PC-3 (cell line): ENCODE measurements at regions not wholly inside any gene's neighbourhood (a gene's known extent, or its start where the extent isn't known, plus 50 kb on each side); places are given as distances from the start of the nearest gene placed in this dataset.

Experiments
- ATAC-seq: fragments of 200-7000 bp; cut with Tn5 transposase; 2 replicates; pipeline ENCODE4 v1.9.1; 2020; ENCODE audit warnings: mild to moderate bottlenecking, moderate library complexity
- BruUV-seq: library from RNA; stranded (reverse); fragments of 400-500 nt; replicated peaks from 2 replicates; lab custom pipeline; 2021; lab: Mats Ljungman, UMichigan
- CTCF ChIA-PET: fragments of 300-600 bp; sonication (Branson Sonifier 250); formaldehyde crosslinking; loops from one replicate; lab custom pipeline; 2022; ENCODE audit warnings: antibody characterized with exemption; lab: Charles Lee
- POLR2A ChIA-PET: fragments of 300-600 bp; sonication (Branson Sonifier 250); formaldehyde crosslinking; loops from one replicate; lab custom pipeline; 2022; ENCODE audit warnings: antibody characterized with exemption; ENCODE audit not compliant: unreplicated experiment; lab: Charles Lee
- DNase-seq: peaks from one replicate; pipeline ENCODE4 v3.0.0-alpha.2; 2015
- H2AFZ ChIP-seq: fragments of 300-600 bp; sonication (generic); 2 replicates; pipeline ENCODE4 v1.6.0; 2016; ENCODE audit warnings: antibody characterized with exemption, low read length
- H3F3A ChIP-seq: fragments of 300-600 bp; sonication (generic); one replicate; pipeline ENCODE4 v1.6.0; 2017; ENCODE audit warnings: antibody characterized with exemption, low read length, control low read depth, mild to moderate bottlenecking; ENCODE audit not compliant: unreplicated experiment
- H3K27ac ChIP-seq: fragments of 300-600 bp; sonication (generic); 2 replicates; pipeline ENCODE4 v1.5.1; 2016; ENCODE audit warnings: mild to moderate bottlenecking, low read length
- H3K27me3 ChIP-seq: fragments of 300-600 bp; sonication (generic); 2 replicates; pipeline ENCODE4 v1.6.1; 2016; ENCODE audit warnings: low read length, mixed read lengths
- H3K36me3 ChIP-seq: fragments of 300-600 bp; sonication (generic); 2 replicates; pipeline ENCODE4 v1.6.1; 2016; ENCODE audit warnings: low read depth, mixed run types, low read length, mixed read lengths
- H3K4me1 ChIP-seq: fragments of 300-600 bp; sonication (generic); 2 replicates; pipeline ENCODE4 v1.5.1; 2016; ENCODE audit warnings: low read length; ENCODE audit not compliant: insufficient read depth
- H3K4me2 ChIP-seq: fragments of 300-600 bp; sonication (generic); 2 replicates; pipeline ENCODE4 v1.6.0; 2016; ENCODE audit warnings: low read length
- H3K4me3 ChIP-seq: fragments of 300-600 bp; sonication (generic); 2 replicates; pipeline ENCODE4 v1.5.1; 2016; ENCODE audit warnings: mild to moderate bottlenecking, low read length, mixed read lengths
- H3K79me2 ChIP-seq: fragments of 300-600 bp; sonication (generic); 2 replicates; pipeline ENCODE4 v1.6.1; 2017; ENCODE audit warnings: low read length, mixed read lengths
- H3K9ac ChIP-seq: fragments of 300-600 bp; sonication (generic); 2 replicates; pipeline ENCODE4 v1.6.0; 2016; ENCODE audit warnings: mild to moderate bottlenecking, low read length
- H3K9me2 ChIP-seq: fragments of 300-600 bp; sonication (generic); replicated peaks from 2 replicates; pipeline ENCODE4 v1.6.1; 2016; ENCODE audit warnings: mixed run types, low read length, mixed read lengths
- H3K9me3 ChIP-seq: fragments of 300-600 bp; sonication (generic); 2 replicates; pipeline ENCODE4 v1.6.1; 2016; ENCODE audit warnings: low read length, mixed read lengths
- H4K20me1 ChIP-seq: fragments of 300-600 bp; sonication (generic); 2 replicates; pipeline ENCODE4 v1.6.1; 2016; ENCODE audit warnings: low read length, mixed read lengths
- CTCF ChIP-seq: fragments of 300-600 bp; sonication (generic); conservative IDR thresholded peaks from 2 replicates; pipeline ENCODE4 v1.5.1; 2017; ENCODE audit warnings: antibody characterized with exemption, low read depth, mild to moderate bottlenecking, low read length
- EZH2 ChIP-seq: fragments of 300-600 bp; sonication (generic); IDR thresholded peaks from one replicate; pipeline ENCODE4 v1.6.1; 2017; ENCODE audit warnings: antibody characterized with exemption, mild to moderate bottlenecking, low read length; ENCODE audit not compliant: unreplicated experiment
- EZH2phosphoT487 ChIP-seq: fragments of 300-600 bp; sonication (generic); IDR thresholded peaks from 2 replicates; pipeline ENCODE4 v1.6.1; 2018; ENCODE audit warnings: mild to moderate bottlenecking, antibody characterized with exemption, low read length, borderline replicate concordance
- intact Hi-C: fragments of 100-400 bp; cut with micrococcal nuclease; formaldehyde crosslinking; loops from 2 replicates; pipeline ENCODE4 v1.9.0; 2023

GRCh38 chr2:12333293-12333692 is 383.4 kb upstream of the TRIB2 start:
- no peak overlapping the region for H3K27ac ChIP-seq
- no peak for ATAC-seq
- intact Hi-C loops, result no loop called here
- TF ChIP-seq EZH2phosphoT487 (no peak), EZH2 (no peak), CTCF (no peak)
- ChIA-PET CTCF (no interaction called here), POLR2A (no interaction called here)
- H3K4me2 ChIP-seq, result no peak overlapping the region
- H3K27me3 ChIP-seq, result no peaks in the 10 kb centered on the region
- H4K20me1 ChIP-seq, result no peaks in the 10 kb centered on the region
- H3K9me3 ChIP-seq, result no peaks in the 10 kb centered on the region
- no peak overlapping the region for H2AFZ ChIP-seq
- no peak for DNase-seq
- H3K36me3 ChIP-seq, result no peaks in the 10 kb centered on the region
- H3K79me2 ChIP-seq, result no peaks in the 10 kb centered on the region
- peaks cover 24% of the 10 kb centered on the region for H3K4me1 ChIP-seq
- no peaks in the 10 kb centered on the region for H3K9me2 ChIP-seq
- no peak overlapping the region for H3K9ac ChIP-seq
- H3F3A ChIP-seq, result no peaks in the 10 kb centered on the region
- no TSS peak for BruUV-seq
- H3K4me3 ChIP-seq, result no peak overlapping the region

GRCh38 chr2:12334412-12334966 is 382.2 kb upstream of the TRIB2 start:
- H3K4me3 ChIP-seq, result no peak overlapping the region
- ATAC-seq, result peak; percentile 91
- CTCF ChIA-PET, result interaction anchor here (1.0 kb wide), 1 partner anchor 9 kb away, joined by 4 read pairs; no protein-coding TSS in a partner anchor

More at GRCh38 chr2:12334412-12334966, 382.2 kb upstream of the TRIB2 start:
- Histone ChIP-seq H3K4me1 (peaks cover 24% of the 10 kb centered on the region), H3K4me2 (peak overlapping the region; percentile 58), H3K9me2 (no peaks in the 10 kb centered on the region), H3K79me2 (no peaks in the 10 kb centered on the region), H3K36me3 (no peaks in the 10 kb centered on the region), H4K20me1 (no peaks in the 10 kb centered on the region), H3F3A (no peaks in the 10 kb centered on the region), H2AFZ (peak overlapping the region; percentile 51; the same call in 1 of the 2 replicates), H3K9me3 (no peaks in the 10 kb centered on the region), H3K27me3 (no peaks in the 10 kb centered on the region), H3K9ac (no peak overlapping the region), H3K27ac (peak overlapping the region; percentile 54)
- POLR2A ChIA-PET, result interaction anchor here (0.6 kb wide), 1 partner anchor 591 kb away, joined by 3 read pairs; no protein-coding TSS in a partner anchor
- BruUV-seq, result no TSS peak
- intact Hi-C loops, result no loop called here
- TF ChIP-seq EZH2 (no peak), CTCF (no peak), EZH2phosphoT487 (no peak)
- DNase-seq, result peak; percentile 68
